Tibial nerve (tissue), 4 donors: ENCODE measurements at regions not wholly inside any gene's neighbourhood (a gene's known extent, or its start where the extent isn't known, plus 50 kb on each side); places are given as distances from the start of the nearest gene placed in this dataset.

Experiments used
- DNase-seq, 2 donors: peaks; one replicate each; pipeline ENCODE4 v3.0.0-alpha.2; 2019; ENCODE audit warnings: low spot score in 2 of 2
- H3K27ac ChIP-seq, 4 donors: fragments of 200-600 bp; sonication (generic) in 3 of 4; one replicate each; pipeline ENCODE4 v1.5.1; 2017 to 2019; ENCODE audit warnings: mild to moderate bottlenecking in 1 of 4
- H3K27me3 ChIP-seq, 2 donors: fragments of 200-600 bp; sonication (generic) in 1 of 2; one replicate each; pipeline versions ENCODE4 v1.5.1 to v1.6.0; 2017 to 2019
- H3K36me3 ChIP-seq, 3 donors: fragments of 200-600 bp; sonication (generic); one replicate each; pipeline ENCODE4 v1.5.1; 2018 to 2019
- H3K4me1 ChIP-seq, 4 donors: fragments of 200-600 bp; sonication (generic) in 3 of 4; one replicate each; pipeline ENCODE4 v1.5.1; 2017 to 2019
- H3K4me3 ChIP-seq, 4 donors: fragments of 200-600 bp; sonication (generic) in 3 of 4; one replicate each; pipeline ENCODE4 v1.5.1; 2017 to 2019; ENCODE audit warnings: mild to moderate bottlenecking in 1 of 4, moderate library complexity in 1 of 4
- H3K9me3 ChIP-seq, 4 donors: fragments of 200-600 bp; sonication (generic) in 3 of 4; one replicate each; pipeline ENCODE4 v1.5.1; 2017 to 2019
- EP300 ChIP-seq, 2 donors: sonication (generic); formaldehyde crosslinking; IDR thresholded peaks; one replicate each; pipeline ENCODE4 v1.6.1; 2017; ENCODE audit warnings: antibody characterized with exemption in 2 of 2, mild to moderate bottlenecking in 1 of 2
- POLR2A ChIP-seq, 2 donors: fragments of 450-650 bp; IDR thresholded peaks; one replicate each; pipeline ENCODE4 v1.6.1; 2017; ENCODE audit warnings: antibody characterized with exemption in 2 of 2, mild to moderate bottlenecking in 2 of 2, moderate library complexity in 2 of 2
- WGBS, 2 donors: methylation state at CpG; one replicate each; pipeline ENCODE4 v1.1.5; 2018; 5-methylcytosine and 5-hydroxymethylcytosine counted together
- TF ChIP-seq, protein P1 (sequence below), 5 experiments: fragments of 200-600 bp in 3 of 5; fragments of 450-650 bp in 2 of 5; sonication (generic) in 3 of 5; IDR thresholded peaks; one replicate each; pipeline ENCODE4 v1.5.1; 2016 to 2019; ENCODE audit warnings: antibody characterized with exemption in 5 of 5, mild to moderate bottlenecking in 3 of 5, moderate library complexity in 2 of 5

DNA sequence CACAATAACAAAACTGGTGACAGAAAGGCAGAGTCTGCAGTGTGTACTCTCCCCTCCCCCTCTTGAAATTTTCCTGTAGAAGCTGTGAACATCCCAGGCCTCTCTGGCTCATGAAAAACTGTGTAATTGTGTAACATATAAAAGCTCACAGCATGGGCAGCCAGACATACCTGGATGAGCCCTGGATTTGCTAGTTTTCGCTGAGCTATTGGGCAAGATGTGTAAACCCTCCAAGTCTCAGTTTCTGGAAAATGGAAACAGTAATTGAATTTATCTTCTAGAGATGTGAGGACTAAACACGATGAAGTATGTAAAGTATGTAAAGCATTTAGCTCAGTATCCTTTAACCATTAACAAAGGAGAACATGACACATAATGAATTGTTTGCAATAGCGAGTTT is 143.2 kb upstream of the ANKH start:
- TF ChIP-seq EP300 (IDR thresholded peaks at IDR 0.05) = no peak
- TF ChIP-seq, protein P1, sequence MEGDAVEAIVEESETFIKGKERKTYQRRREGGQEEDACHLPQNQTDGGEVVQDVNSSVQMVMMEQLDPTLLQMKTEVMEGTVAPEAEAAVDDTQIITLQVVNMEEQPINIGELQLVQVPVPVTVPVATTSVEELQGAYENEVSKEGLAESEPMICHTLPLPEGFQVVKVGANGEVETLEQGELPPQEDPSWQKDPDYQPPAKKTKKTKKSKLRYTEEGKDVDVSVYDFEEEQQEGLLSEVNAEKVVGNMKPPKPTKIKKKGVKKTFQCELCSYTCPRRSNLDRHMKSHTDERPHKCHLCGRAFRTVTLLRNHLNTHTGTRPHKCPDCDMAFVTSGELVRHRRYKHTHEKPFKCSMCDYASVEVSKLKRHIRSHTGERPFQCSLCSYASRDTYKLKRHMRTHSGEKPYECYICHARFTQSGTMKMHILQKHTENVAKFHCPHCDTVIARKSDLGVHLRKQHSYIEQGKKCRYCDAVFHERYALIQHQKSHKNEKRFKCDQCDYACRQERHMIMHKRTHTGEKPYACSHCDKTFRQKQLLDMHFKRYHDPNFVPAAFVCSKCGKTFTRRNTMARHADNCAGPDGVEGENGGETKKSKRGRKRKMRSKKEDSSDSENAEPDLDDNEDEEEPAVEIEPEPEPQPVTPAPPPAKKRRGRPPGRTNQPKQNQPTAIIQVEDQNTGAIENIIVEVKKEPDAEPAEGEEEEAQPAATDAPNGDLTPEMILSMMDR (IDR thresholded peaks at IDR 0.05) = no peak
- no peak for TF ChIP-seq POLR2A (IDR thresholded peaks at IDR 0.05)
- Histone ChIP-seq H3K4me3 (no peak overlapping the region), H3K27me3 (no peaks in the 10 kb centered on the region), H3K4me1 (peaks cover 0 to 11% (median 5%) of the 10 kb centered on the region in 4 donors), H3K9me3 (no peaks in the 10 kb centered on the region), H3K36me3 (no peaks in the 10 kb centered on the region), H3K27ac (peak overlapping the region in 2 of 4 donors; percentile 12 to 14)
- no peak for DNase-seq
- WGBS, 2 donors = 40 to 41% methylated on average over 3 of the region's 3 CpGs

DNA sequence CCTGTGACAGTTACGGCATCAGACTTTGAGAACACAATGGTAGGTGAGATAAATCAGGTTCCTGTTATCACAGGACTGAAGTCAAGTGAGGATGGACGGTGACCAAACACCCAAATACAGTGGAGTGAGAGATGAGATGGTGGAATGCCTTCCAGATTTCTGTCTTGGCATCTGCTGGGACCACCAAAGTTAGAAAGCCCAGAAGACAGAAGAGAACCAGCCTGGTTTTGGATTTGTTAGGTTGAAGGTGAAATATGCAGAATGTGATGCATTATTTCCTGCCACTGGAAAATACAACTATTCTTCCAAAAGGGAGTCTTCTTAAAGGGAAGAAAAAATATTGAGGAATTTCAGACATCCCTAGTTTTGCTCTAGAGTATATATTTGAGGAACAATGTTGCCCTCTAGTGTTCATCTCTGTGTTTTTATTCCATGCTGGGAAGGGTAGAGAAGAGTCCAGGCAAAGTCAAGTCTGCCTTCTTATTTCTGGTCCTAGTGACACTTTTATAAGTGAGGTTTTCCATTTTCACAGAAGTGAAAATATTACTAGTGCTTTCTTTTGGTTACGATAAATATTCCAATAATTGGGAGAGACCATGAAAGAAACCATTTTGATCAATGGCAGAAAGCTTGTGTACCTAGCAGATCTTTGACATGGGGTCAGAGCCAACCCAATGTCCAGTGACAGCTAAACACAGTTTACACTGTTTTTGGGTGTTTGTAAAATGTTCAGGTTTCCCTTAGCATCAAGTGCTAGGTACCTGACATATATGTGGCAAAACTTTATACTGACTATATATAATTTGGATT is 142.3 kb upstream of the ANKH start:
- peak in 1 of 2 donors; percentile 68 for DNase-seq
- no peaks in the 10 kb centered on the region for H3K36me3 ChIP-seq
- H3K4me3 ChIP-seq = no peak overlapping the region
- WGBS, 2 donors = 43 to 45% methylated on average over 3 of the region's 3 CpGs
- H3K9me3 ChIP-seq = no peaks in the 10 kb centered on the region
- H3K27ac ChIP-seq = peak overlapping the region in 1 of 4 donors; percentile 16
- TF ChIP-seq EP300 (IDR thresholded peaks at IDR 0.05) (no peak), POLR2A (IDR thresholded peaks at IDR 0.05) (no peak)
- TF ChIP-seq, protein P1 (IDR thresholded peaks at IDR 0.05) = peak; percentile 47 to 79 (median 64)
- H3K27me3 ChIP-seq = no peaks in the 10 kb centered on the region
- H3K4me1 ChIP-seq = peaks cover 0 to 20% (median 10%) of the 10 kb centered on the region in 4 donors

DNA sequence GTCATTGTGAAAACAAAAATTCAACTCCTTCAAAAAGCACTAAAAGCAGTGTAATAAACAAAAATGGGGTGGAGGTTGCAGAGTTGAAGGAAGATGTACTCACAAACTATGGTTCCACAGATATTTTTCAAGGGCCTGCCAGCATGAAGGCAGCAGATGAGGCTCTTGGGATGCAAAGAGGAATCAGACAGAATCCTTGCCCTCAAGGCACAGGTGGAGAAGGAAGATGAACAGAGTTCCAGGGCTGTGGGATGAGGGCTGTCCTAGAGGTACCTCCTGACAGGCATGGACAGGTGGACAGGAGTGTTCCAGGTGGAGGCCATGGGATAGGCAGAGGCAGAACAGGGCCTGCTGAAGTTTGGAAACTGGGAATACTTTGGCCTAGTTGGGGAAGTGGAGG is 140.5 kb upstream of the ANKH start:
- Histone ChIP-seq H3K27ac (no peak overlapping the region), H3K4me3 (no peak overlapping the region), H3K36me3 (no peaks in the 10 kb centered on the region), H3K27me3 (no peaks in the 10 kb centered on the region), H3K4me1 (peaks cover 0 to 35% (median 19%) of the 10 kb centered on the region in 4 donors), H3K9me3 (no peaks in the 10 kb centered on the region)
- DNase-seq = no peak
- no peak for TF ChIP-seq EP300 (IDR thresholded peaks at IDR 0.05)
- TF ChIP-seq POLR2A (IDR thresholded peaks at IDR 0.05) = no peak
- TF ChIP-seq, protein P1 (IDR thresholded peaks at IDR 0.05) = no peak

DNA sequence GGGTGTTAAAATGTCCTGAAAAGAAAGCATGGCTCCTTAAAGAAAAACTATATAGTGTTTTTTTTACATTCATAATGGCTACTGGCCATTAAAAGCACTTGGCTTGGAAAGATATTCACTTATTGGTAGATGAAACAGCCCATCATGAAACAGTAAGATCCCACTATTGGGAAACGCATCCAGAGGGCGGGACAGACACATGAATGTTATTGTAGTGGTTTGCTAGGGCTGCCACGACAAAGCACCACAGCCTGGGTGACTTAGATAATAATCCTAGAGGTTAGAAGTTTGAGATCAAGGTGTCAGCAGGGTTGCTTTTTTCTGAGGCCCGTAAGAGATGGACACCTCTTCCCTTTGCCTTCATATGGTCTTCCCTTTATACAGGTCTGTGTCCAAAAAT is 139.4 kb upstream of the ANKH start:
- Histone ChIP-seq H3K4me3 (no peak overlapping the region), H3K27me3 (no peaks in the 10 kb centered on the region), H3K36me3 (no peaks in the 10 kb centered on the region), H3K27ac (no peak overlapping the region), H3K9me3 (no peaks in the 10 kb centered on the region), H3K4me1 (peaks cover 0 to 35% (median 19%) of the 10 kb centered on the region in 4 donors)
- 77 to 81% methylated on average over 4 of the region's 4 CpGs for WGBS, 2 donors
- TF ChIP-seq POLR2A (IDR thresholded peaks at IDR 0.05) = no peak
- no peak for TF ChIP-seq EP300 (IDR thresholded peaks at IDR 0.05)
- TF ChIP-seq, protein P1 (IDR thresholded peaks at IDR 0.05) = no peak
- DNase-seq = no peak

DNA sequence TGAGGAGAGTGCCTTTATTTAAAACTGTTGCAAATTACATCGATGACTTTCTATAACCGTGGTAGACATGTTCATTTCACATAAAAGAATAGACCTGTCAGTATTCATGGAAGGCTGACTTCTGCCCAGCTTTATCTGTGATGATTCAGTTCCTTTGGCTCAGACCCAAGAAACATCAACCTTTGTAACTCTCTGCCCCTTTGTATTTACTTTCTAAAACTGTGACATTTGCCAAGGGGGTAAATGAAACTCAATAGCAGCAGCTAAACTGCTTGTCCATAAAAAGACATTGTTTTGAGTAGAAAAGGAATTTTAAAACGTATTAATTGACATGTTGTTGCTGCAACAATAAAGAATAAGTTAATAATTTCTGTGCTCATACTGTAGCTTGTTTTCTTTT is 137.8 kb upstream of the ANKH start:
- Histone ChIP-seq H3K4me1 (peaks cover 0 to 35% (median 17%) of the 10 kb centered on the region in 4 donors), H3K27ac (peak overlapping the region in 1 of 4 donors; percentile 76)
- TF ChIP-seq POLR2A (IDR thresholded peaks at IDR 0.05) = no peak
- TF ChIP-seq EP300 (IDR thresholded peaks at IDR 0.05) = no peak
- TF ChIP-seq, protein P1 (IDR thresholded peaks at IDR 0.05) = no peak

More for the DNA sequence above, 137.8 kb upstream of the ANKH start:
- no peaks in the 10 kb centered on the region for H3K9me3 ChIP-seq
- 14 to 39% methylated on average over 3 of the region's 3 CpGs for WGBS, 2 donors
- H3K36me3 ChIP-seq = no peaks in the 10 kb centered on the region
- no peak for DNase-seq
- H3K4me3 ChIP-seq = no peak overlapping the region
- H3K27me3 ChIP-seq = no peaks in the 10 kb centered on the region
